Ovary (tissue), 7 donors: ENCODE measurements at regions not wholly inside any gene's neighbourhood (a gene's known extent, or its start where the extent isn't known, plus 50 kb on each side); places are given as distances from the start of the nearest gene placed in this dataset.

ENCODE experiments used
- DNase-seq, 5 donors: peaks; one replicate each; pipeline ENCODE4 v3.0.0-alpha.2; 2019 to 2020
- H3K27ac ChIP-seq, 2 donors: fragments of 200-600 bp; one replicate each; pipeline versions ENCODE4 v1.5.1 to v1.8.0; 2019 to 2022
- H3K27me3 ChIP-seq: fragments of 200-600 bp; one replicate; pipeline ENCODE4 v1.8.0; 2022
- H3K36me3 ChIP-seq: fragments of 200-600 bp; sonication (generic); one replicate; pipeline ENCODE4 v1.5.1; 2019
- H3K4me1 ChIP-seq: one replicate; pipeline ENCODE4 v1.8.1; 2013; ENCODE audit warnings: mild to moderate bottlenecking, moderate library complexity; ENCODE audit not compliant: insufficient read depth
- H3K4me3 ChIP-seq: fragments of 200-600 bp; sonication (generic); one replicate; pipeline ENCODE4 v1.5.1; 2017
- H3K9me3 ChIP-seq, 2 donors: fragments of 200-600 bp in 1 of 2; sonication (generic) in 1 of 2; one replicate each; pipeline versions ENCODE4 v1.5.1 to v1.8.1; 2013 to 2019; ENCODE audit warnings: mild to moderate bottlenecking in 1 of 2, moderate library complexity in 1 of 2
- CTCF ChIP-seq, 3 donors: fragments of 450-650 bp in 2 of 3; fragments of 200-600 bp in 1 of 3; IDR thresholded peaks; one replicate each; pipeline versions ENCODE4 v1.5.1 to v1.8.0; 2016 to 2022; ENCODE audit warnings: antibody characterized with exemption in 3 of 3, mild to moderate bottlenecking in 1 of 3
- EP300 ChIP-seq: sonication (generic); formaldehyde crosslinking; IDR thresholded peaks from one replicate; pipeline ENCODE4 v1.6.1; 2017; ENCODE audit warnings: antibody characterized with exemption
- POLR2A ChIP-seq: fragments of 450-650 bp; IDR thresholded peaks from one replicate; pipeline ENCODE4 v1.6.1; 2017; ENCODE audit warnings: antibody characterized with exemption, mild to moderate bottlenecking, moderate library complexity
- WGBS, 3 donors: extraction: QIAGEN DNeasy Blood & Tissue Kit in 1 of 3; methylation state at CpG; one replicate each; pipeline versions ENCODE4 v1.1.5 to v1.1.7; 2013 to 2017; 5-methylcytosine and 5-hydroxymethylcytosine counted together
- intact Hi-C, 4 donors: fragments of 100-400 bp; cut with DNase I; formaldehyde crosslinking; loops; one replicate each; pipeline versions ENCODE4 v1.11.0 to v1.15.1; 2022 to 2023
- donor health status: DM: no; HTN: no; CAD: no; lungs with moderate emphysema.
- donor health status: DM: no; HTN: no; CAD: no.
- donor health status: Bipolar disorder and iron deficiency.
- donor health status: DM: no; HTN: no; CAD: no.
- donor health status: DM: yes; HTN: yes; CAD: no.

GRCh38 chr12:61808856-61809255 lies 451.3 kb upstream of the USP15 start:
- 92 to 93% (median 93%) methylated on average over 4 of the region's 4 CpGs for WGBS, 3 donors
- no peak overlapping the region for H3K4me3 ChIP-seq
- H3K9me3 ChIP-seq = no peaks in the 10 kb centered on the region
- intact Hi-C loops = no loop called here
- no peak overlapping the region for H3K27ac ChIP-seq
- no peak for DNase-seq
- H3K36me3 ChIP-seq = no peaks in the 10 kb centered on the region
- no peaks in the 10 kb centered on the region for H3K4me1 ChIP-seq
- no peaks in the 10 kb centered on the region for H3K27me3 ChIP-seq
- no peak for TF ChIP-seq CTCF (IDR thresholded peaks at IDR 0.05)
- no peak for TF ChIP-seq POLR2A
- no peak for TF ChIP-seq EP300

- Histone ChIP-seq H3K36me3 (no peaks in the 10 kb centered on the region), H3K27me3 (no peaks in the 10 kb centered on the region), H3K4me1 (no peaks in the 10 kb centered on the region), H3K9me3 (no peaks in the 10 kb centered on the region), H3K4me3 (no peak overlapping the region), H3K27ac (no peak overlapping the region)
- no peak for DNase-seq
- TF ChIP-seq CTCF (IDR thresholded peaks at IDR 0.05) = no peak
- no peak for TF ChIP-seq EP300
- no peak for TF ChIP-seq POLR2A
- 82 to 93% (median 83%) methylated on average over 1 of the region's 1 CpG for WGBS, 3 donors
- intact Hi-C loops = no loop called here
Measured at GRCh38 chr12:61810486-61810885, 449.7 kb upstream of the USP15 start.

- Histone ChIP-seq H3K9me3 (no peaks in the 10 kb centered on the region), H3K27me3 (no peaks in the 10 kb centered on the region), H3K4me1 (no peaks in the 10 kb centered on the region), H3K36me3 (no peaks in the 10 kb centered on the region), H3K27ac (no peak overlapping the region), H3K4me3 (no peak overlapping the region)
- TF ChIP-seq EP300 = no peak
- no peak for TF ChIP-seq POLR2A
- no peak for TF ChIP-seq CTCF (IDR thresholded peaks at IDR 0.05)
- no peak for DNase-seq
- intact Hi-C loops = no loop called here
Measured at GRCh38 chr12:61821381-61821780, 438.8 kb upstream of the USP15 start.

- intact Hi-C loops = no loop called here
- H3K4me3 ChIP-seq = no peak overlapping the region
- H3K9me3 ChIP-seq = no peaks in the 10 kb centered on the region
- DNase-seq = no peak
- no peaks in the 10 kb centered on the region for H3K4me1 ChIP-seq
- H3K36me3 ChIP-seq = no peaks in the 10 kb centered on the region
- no peak overlapping the region for H3K27ac ChIP-seq
- no peak for TF ChIP-seq CTCF (IDR thresholded peaks at IDR 0.05)
- TF ChIP-seq EP300 = no peak
- no peak for TF ChIP-seq POLR2A
- H3K27me3 ChIP-seq = no peaks in the 10 kb centered on the region
- WGBS, 3 donors = 73 to 83% (median 79%) methylated on average over 3 of the region's 3 CpGs
Measured at GRCh38 chr12:61823102-61823501, 437.1 kb upstream of the USP15 start.

GRCh38 chr12:61846765-61847164 lies 413.4 kb upstream of the USP15 start:
- Histone ChIP-seq H3K9me3 (no peaks in the 10 kb centered on the region), H3K27ac (no peak overlapping the region), H3K36me3 (no peaks in the 10 kb centered on the region), H3K4me1 (no peaks in the 10 kb centered on the region), H3K4me3 (no peak overlapping the region), H3K27me3 (no peaks in the 10 kb centered on the region)
- WGBS, 3 donors = 76 to 82% (median 79%) methylated on average over 5 of the region's 5 CpGs
- DNase-seq = no peak
- TF ChIP-seq POLR2A (no peak), CTCF (IDR thresholded peaks at IDR 0.05) (no peak), EP300 (no peak)
- intact Hi-C loops = no loop called here
